ENCODE measurements at regions not wholly inside any gene's neighbourhood (a gene's known extent, or its start where the extent isn't known, plus 50 kb on each side); places are given as distances from the start of the nearest gene placed in this dataset.

GRCh38 chr2:150977296-150977695 is 284.4 kb downstream of the RBM43 start:
- no peak for DNase-seq

- DNase-seq, result no peak
Observed at GRCh38 chr2:150976604-150977003, 285.1 kb downstream of the RBM43 start.

GRCh38 chr2:150974864-150975263 is 286.8 kb downstream of the RBM43 start:
- DNase-seq, result no peak

- DNase-seq, result no peak
Observed at GRCh38 chr2:150974234-150974633, 287.4 kb downstream of the RBM43 start.

- no peak for DNase-seq
Observed at GRCh38 chr2:150971910-150972309, 289.8 kb downstream of the RBM43 start.

DNA sequence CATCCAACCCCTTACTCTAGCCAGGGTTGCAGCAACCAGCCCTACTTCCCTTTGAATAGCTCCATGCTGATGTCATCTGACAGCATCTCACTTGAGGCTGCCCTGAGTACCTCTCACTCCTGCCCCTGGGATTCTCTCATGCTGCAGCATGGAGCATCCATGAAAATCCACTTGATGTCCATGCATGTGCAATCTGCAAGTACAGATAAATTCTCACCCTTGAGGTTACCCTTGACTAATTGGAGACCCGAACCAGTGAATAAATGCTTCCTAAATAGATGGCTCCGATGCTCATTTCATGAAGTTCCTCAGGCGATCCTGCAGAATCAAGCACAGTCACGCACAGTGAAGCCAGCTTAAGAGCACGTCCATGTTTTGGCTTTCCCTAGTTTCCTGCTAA is 298.3 kb downstream of the RBM43 start:
- no peak for DNase-seq

DNA sequence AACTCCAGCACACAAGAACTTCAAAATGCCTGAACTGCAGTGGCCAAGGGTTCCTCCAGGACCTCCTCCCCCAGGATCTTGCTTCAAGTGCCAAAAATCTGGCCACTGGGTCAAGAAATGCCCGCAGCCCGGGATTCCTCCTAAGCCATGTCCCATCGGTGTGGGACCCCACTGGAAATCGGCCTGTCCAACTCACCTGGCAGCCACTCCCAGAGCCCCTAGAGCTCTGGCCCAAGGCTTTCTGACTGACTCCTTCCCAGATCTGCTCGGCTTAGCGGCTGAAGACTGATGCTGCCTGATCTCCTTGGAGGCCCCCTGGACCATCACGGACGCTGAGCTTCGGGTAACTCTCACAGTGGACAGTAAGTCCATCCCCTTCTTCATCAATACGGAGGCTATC is 306.4 kb downstream of the RBM43 start:
- no peak for DNase-seq

DNA sequence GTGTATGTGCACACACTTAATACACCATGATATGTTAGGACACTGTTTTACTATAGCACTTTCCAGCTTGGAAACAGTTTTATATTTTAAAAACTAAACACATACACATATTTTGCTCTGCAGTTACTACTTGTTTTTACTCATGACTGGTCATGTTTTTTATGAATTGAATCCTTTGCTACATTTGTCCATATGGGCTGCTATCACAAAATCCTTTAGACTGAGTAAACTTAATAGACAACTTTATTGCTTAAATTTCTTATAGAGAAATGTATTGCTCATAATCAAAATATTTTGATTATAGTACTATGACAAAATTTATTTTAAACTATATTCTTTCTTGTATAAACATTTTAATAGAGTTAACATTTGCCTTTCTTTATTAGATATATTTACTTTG is 314.8 kb downstream of the RBM43 start:
- DNase-seq, result no peak

DNA sequence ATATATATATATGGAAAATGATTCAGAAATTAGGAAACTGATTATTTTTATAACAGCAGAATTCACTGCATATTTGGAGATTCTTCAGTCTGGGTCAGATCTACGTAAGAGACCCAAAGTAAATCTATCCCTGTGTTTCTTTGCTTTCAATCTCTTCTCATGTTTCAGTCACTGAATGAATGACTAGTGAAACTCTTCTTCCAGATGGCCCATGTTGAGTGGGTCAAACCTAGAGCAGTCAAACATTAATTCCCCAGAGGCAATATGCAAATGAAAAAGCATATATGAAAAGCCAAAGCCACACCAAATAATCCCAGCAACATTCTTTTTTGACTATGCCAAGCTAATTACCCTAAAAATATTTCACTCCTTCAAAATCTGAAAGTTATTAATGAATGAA is 317.3 kb downstream of the RBM43 start:
- DNase-seq, result no peak

GRCh38 chr2:150939087-150939486 is 322.6 kb downstream of the RBM43 start:
- DNase-seq, result no peak

DNA sequence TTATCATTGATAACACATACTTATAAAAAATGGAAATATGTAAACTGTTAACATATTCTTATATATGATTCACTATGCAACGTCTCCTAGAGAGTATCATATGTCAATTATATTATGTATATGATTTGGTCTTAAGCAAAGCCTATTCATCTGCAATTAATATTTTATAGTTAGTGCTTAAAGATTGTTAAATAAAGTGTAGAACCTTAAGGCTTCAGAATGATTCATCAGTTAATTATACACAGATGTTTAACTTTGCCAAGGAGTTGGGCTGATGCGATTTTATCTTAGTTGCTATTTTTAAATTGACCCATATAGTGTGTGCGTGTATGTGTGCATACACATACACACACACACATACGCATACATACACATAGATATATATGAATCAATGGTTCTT is 323.1 kb downstream of the RBM43 start:
- no peak for DNase-seq

DNA sequence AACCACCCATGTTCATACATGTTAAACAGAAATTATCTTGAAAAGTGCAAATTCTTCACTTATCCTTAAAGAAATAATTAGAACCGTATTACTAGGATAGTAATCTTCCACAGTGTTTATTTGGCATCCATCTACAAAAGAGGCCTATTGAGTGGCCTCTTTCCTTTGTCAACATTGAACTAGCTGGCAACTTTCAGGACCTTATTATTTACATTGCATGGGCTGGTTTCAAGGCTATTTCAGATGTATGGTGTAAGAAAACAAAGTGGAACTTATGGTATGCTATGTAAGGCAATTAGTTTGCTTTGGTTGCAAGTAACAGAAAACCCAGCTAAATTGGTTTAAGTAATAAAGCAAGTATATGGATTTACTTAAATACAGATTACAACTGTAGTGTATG is 324.6 kb downstream of the RBM43 start:
- DNase-seq, result no peak

DNA sequence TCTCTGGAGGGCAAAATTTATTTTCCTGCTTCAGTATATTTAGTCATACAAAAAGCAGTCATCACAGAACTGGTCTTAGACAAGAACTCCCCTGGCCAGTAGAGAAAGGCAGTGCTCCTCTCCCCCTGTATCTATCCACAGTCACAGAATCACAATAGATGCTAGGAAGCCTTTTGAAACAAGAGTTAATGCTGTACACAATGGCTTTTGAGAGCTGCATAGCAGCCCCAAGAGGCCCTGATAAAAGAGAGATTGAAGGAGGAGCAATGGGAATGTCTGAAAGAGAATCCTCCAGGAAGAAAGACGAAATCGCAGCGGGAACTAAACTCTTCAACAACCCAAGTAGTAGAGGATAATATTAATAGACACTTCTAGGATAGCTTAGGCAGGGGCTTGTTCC is 330.2 kb downstream of the RBM43 start:
- no peak for DNase-seq

DNA sequence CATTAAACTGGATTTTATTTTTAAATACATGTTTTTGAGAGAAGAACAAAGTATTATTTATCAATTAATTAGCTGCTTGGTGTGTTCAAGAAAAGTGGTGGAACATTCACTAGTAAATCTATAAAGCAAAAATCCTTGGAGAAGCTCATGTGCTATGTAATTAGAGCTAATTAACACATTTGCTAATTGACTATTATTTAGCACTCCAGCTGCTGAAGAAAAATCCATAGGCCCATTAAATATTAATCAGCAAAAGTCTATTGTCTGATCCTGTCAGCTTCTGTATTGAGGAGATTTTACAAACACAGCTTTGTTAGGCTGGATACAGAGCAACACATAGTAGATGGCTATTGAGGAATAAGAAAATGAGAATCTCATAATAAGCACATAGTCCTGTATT is 336.1 kb downstream of the RBM43 start:
- DNase-seq, result no peak

DNA sequence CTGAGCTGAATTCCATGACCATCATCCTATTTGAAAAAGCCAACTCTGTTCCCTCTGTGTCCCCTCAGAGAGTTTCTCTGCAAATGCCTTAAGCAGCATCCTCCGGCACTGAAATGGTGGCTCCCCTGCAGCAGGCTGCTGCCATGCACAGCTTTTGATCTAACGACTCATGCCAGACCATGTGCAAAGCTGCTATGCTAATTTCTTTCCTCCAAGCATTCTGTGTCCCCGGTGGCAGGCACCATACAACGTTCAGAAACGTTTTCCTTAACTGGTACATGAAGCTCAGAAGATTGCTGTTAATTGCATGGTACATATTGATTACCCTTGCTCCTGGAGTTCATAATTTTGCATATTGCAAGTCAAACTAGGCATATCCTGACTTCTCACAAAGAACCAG is 336.8 kb downstream of the RBM43 start:
- DNase-seq, result no peak

GRCh38 chr2:150919901-150920300 is 341.8 kb downstream of the RBM43 start:
- DNase-seq, result no peak

- no peak for DNase-seq
Observed at GRCh38 chr2:150917961-150918713, 343.5 kb downstream of the RBM43 start.

DNA sequence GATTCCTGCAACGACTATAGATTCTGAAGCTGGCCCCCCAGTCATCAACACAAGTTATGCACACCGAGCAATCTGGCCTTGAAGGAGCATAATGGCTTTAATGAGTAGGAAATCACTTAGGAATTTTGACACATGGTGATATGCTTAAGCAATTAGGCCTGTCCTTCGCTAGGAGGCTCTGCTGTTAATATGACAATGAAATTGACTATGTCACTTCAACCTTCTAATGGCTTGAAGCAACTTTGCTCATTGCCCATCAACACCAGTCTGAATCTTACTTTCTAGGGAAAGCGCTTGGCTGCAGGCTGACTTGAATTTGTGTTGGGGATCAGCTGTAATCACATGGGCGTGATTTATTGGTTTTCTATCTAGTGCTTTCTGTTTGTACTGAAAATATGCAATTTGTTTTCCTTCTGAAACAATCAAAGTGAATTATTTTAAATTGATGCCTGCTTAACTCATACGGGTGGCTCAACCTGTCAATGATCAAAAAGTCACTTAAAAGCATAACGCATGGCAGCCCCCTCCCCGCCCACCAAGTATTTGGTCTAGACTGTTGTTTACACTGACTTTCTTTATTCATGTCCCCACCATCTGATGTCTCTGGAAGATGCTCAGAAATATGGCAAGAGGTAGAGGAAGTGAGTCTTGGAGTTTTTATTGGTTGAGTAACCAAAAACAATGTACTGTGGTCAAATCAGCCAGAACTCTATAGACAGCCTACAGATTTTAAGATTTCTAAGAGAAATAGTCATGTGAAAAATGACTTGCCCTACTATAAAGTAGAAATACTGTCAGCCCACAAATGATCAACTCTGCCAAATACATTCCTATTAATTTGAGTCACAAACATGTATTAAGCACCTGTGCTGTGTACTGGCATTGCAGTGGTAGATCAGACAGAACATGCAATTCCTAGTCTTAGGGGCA is 344.9 kb downstream of the RBM43 start:
- no peak for DNase-seq

GRCh38 chr2:150911766-150912280 is 349.8 kb downstream of the RBM43 start:
- peak; percentile 63 for DNase-seq

- no peak for DNase-seq
Observed at GRCh38 chr2:150909613-150910012, 352.1 kb downstream of the RBM43 start.

GRCh38 chr2:150909090-150909489 is 352.6 kb downstream of the RBM43 start:
- no peak for DNase-seq

DNA sequence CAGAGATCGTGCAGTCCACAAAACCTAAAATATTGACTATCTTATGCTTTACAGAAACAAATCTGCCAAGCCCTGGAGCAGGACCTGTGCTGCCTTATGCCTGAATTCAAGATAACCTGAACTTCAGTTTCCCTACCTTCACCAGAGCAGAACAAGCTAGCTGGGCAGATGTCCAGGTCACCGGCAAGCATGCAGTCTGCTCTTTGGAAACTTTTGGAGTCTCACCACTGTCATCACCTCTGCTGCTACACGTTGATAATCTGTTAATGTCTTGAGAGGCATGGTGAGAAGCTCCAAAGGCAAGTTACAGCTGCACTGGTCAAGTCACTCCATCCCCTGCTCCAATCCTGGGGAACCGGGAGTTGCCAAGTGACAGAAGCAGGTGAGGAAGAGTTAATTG is 354.2 kb downstream of the RBM43 start:
- DNase-seq, result no peak

- DNase-seq, result no peak
Observed at GRCh38 chr2:150903461-150903860, 358.2 kb downstream of the RBM43 start.
